ENCODE measurements at regions not wholly inside any gene's neighbourhood (a gene's known extent, or its start where the extent isn't known, plus 50 kb on each side); places are given as distances from the start of the nearest gene placed in this dataset.

DNA sequence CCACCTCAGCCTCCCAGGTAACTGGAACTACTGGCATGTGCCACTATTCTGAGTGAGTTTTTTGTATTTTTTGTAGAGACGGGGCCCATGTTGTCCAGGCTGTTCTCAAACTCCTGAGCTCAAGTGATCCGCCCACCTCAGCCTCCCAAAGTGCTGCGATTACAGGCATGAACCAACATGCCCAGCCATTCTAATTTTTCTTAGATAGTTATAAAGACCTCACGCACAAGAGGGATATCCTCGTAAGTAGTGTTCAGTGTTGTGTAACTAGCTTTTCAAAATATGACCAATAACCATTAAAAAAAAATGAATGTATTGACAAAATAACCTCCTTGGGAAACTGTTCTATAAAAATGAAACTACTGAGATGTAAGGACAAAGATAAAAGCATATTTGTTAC lies 90.5 kb upstream of the FERD3L start:
- TF ChIP-seq TAF1 (IDR thresholded peaks at IDR 0.05; ENCODE audit: low read depth, low read length) (no peak), CREB1 (IDR thresholded peaks at IDR 0.05) (no peak), CTCF (IDR thresholded peaks at IDR 0.05; ENCODE audit: control extremely low read depth in 1 of 3, insufficient read depth in 1 of 3, low read depth in 1 of 3, low read length in 3 of 3) (no peak), SP1 (IDR thresholded peaks at IDR 0.05; ENCODE audit: low read depth, low read length) (no peak)

Data from H1 (cell line).